Right atrium auricular region (tissue), 2 donors: ENCODE measurements at regions not wholly inside any gene's neighbourhood (a gene's known extent, or its start where the extent isn't known, plus 50 kb on each side); places are given as distances from the start of the nearest gene placed in this dataset.

Experiments used
- DNase-seq: peaks from one replicate; pipeline ENCODE4 v3.0.0-alpha.2; 2019; ENCODE audit warnings: low spot score
- H3K27ac ChIP-seq, 2 donors: fragments of 200-600 bp; sonication (generic); 1 replicate in 1 of 2; 2 replicates in 1 of 2; pipeline ENCODE4 v1.5.1; 2016 to 2019
- H3K27me3 ChIP-seq, 2 donors: fragments of 200-600 bp; sonication (generic); one replicate each; pipeline versions ENCODE4 v1.5.1 to v1.6.0; 2017 to 2019
- H3K36me3 ChIP-seq: fragments of 200-600 bp; sonication (generic); one replicate; pipeline ENCODE4 v1.5.1; 2016
- H3K4me1 ChIP-seq, 2 donors: fragments of 200-600 bp; sonication (generic); one replicate each; pipeline versions ENCODE4 v1.5.1 to v1.6.0; 2017 to 2019
- H3K4me3 ChIP-seq, 2 donors: fragments of 200-600 bp; sonication (generic); 1 replicate in 1 of 2; 2 replicates in 1 of 2; pipeline ENCODE4 v1.5.1; 2017 to 2019; ENCODE audit warnings: mild to moderate bottlenecking in 1 of 2, moderate library complexity in 1 of 2
- H3K9me3 ChIP-seq, 2 donors: fragments of 200-600 bp; sonication (generic); one replicate each; pipeline ENCODE4 v1.5.1; 2019
- TF ChIP-seq, protein P1 (sequence below), 2 donors: fragments of 200-600 bp; sonication (generic); IDR thresholded peaks; one replicate each; pipeline ENCODE4 v1.5.1; 2019; ENCODE audit warnings: antibody characterized with exemption in 2 of 2

DNA sequence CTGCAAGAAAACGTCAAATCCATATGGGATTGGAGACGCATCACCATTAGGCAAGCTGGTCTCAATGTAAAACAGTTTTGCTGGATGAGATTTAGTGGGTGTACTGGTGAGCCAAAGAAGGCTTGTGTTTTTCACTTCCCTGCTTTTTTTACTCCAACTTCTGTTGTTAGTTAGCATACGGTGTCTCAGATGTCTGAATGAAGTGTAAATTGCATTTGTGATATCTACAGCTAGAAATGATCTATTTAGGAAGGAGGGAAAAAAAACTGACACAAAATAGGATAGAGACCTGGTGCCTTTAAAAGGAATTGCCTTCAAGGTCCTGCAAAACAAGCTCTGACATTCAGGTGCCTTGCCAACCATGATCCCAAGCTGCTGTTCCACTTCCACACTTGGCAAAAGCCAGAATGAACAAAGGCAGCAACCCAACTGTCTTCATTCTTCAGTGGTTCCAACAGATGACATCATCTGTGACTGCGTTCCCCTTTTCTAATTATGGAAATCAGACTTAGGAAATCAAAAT, 104.2 kb upstream of the RAI14 start:
- no peak overlapping the region for H3K4me3 ChIP-seq
- peaks cover 0 to 11% of the 10 kb centered on the region in 2 donors for H3K4me1 ChIP-seq
- H3K27me3 ChIP-seq, result no peaks in the 10 kb centered on the region
- no peaks in the 10 kb centered on the region for H3K36me3 ChIP-seq
- TF ChIP-seq, protein P1, sequence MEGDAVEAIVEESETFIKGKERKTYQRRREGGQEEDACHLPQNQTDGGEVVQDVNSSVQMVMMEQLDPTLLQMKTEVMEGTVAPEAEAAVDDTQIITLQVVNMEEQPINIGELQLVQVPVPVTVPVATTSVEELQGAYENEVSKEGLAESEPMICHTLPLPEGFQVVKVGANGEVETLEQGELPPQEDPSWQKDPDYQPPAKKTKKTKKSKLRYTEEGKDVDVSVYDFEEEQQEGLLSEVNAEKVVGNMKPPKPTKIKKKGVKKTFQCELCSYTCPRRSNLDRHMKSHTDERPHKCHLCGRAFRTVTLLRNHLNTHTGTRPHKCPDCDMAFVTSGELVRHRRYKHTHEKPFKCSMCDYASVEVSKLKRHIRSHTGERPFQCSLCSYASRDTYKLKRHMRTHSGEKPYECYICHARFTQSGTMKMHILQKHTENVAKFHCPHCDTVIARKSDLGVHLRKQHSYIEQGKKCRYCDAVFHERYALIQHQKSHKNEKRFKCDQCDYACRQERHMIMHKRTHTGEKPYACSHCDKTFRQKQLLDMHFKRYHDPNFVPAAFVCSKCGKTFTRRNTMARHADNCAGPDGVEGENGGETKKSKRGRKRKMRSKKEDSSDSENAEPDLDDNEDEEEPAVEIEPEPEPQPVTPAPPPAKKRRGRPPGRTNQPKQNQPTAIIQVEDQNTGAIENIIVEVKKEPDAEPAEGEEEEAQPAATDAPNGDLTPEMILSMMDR (IDR thresholded peaks at IDR 0.05), result no peak
- H3K9me3 ChIP-seq, result peaks cover 0 to 5% of the 10 kb centered on the region in 2 donors
- DNase-seq, result no peak
- peak overlapping the region in 1 of 2 donors; percentile 40 for H3K27ac ChIP-seq

- no peaks in the 10 kb centered on the region for H3K9me3 ChIP-seq
Observed at GRCh38 chr5:34552686-34553085, 103.4 kb upstream of the RAI14 start.

DNA sequence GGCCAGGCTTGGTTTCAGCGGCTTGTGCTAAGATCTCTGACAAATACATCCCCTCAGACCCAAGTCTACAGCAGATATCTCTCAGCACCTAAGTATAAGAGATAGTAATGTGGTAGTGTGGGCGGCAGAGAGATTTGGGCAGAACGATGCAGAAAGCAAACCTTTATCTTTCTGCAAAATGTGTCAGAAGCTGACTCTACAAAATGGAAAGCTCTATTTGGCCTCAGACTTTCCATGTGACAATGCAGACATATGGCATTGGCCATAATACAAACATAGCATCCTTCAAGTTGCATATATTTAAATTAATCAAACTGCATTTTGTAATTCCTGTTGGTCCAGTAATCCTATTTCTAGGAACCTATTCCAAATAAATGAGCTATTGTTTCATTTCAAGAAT, 102.5 kb upstream of the RAI14 start:
- no peak overlapping the region for H3K27ac ChIP-seq
- peaks cover 0 to 11% of the 10 kb centered on the region in 2 donors for H3K4me1 ChIP-seq
- no peak overlapping the region for H3K4me3 ChIP-seq
- TF ChIP-seq, protein P1 (IDR thresholded peaks at IDR 0.05), result no peak
- no peaks in the 10 kb centered on the region for H3K36me3 ChIP-seq
- no peak for DNase-seq
- H3K9me3 ChIP-seq, result no peaks in the 10 kb centered on the region
- H3K27me3 ChIP-seq, result no peaks in the 10 kb centered on the region

More at GRCh38 chr5:34552686-34553085, 103.4 kb upstream of the RAI14 start:
- peaks cover 0 to 11% of the 10 kb centered on the region in 2 donors for H3K4me1 ChIP-seq
- H3K27ac ChIP-seq, result peak overlapping the region in 1 of 2 donors; percentile 40
- TF ChIP-seq, protein P1 (IDR thresholded peaks at IDR 0.05), result no peak
- H3K27me3 ChIP-seq, result no peaks in the 10 kb centered on the region
- no peak for DNase-seq
- H3K4me3 ChIP-seq, result no peak overlapping the region
- H3K36me3 ChIP-seq, result no peaks in the 10 kb centered on the region

DNA sequence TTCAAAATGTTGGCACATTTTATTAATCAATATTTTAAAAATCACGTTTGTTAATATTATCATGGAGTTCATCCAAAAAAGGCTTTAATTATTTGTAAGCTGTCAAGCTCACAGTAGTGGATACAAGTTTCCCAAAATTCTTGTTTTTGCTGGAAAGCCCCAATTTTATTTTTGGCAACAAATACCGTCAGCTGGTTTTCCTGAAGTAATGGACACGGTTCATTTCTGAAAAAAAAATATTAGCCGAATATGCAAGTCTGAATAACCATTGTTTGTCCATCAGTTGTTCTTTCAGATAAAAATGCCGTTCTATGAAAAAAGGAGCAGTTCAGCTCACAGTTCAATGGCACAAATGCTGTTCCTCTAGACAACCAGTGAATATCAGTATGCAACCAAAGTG, 101.5 kb upstream of the RAI14 start:
- H3K36me3 ChIP-seq, result no peaks in the 10 kb centered on the region
- TF ChIP-seq, protein P1 (IDR thresholded peaks at IDR 0.05), result no peak
- H3K4me1 ChIP-seq, result peaks cover 0 to 11% of the 10 kb centered on the region in 2 donors
- no peak overlapping the region for H3K4me3 ChIP-seq
- no peak overlapping the region for H3K27ac ChIP-seq
- DNase-seq, result no peak
- no peaks in the 10 kb centered on the region for H3K27me3 ChIP-seq
- H3K9me3 ChIP-seq, result no peaks in the 10 kb centered on the region

- TF ChIP-seq, protein P1 (IDR thresholded peaks at IDR 0.05), result no peak
Observed at GRCh38 chr5:34555699-34556508, 100.2 kb upstream of the RAI14 start.

More at GRCh38 chr5:34555699-34556508, 100.2 kb upstream of the RAI14 start:
- Histone ChIP-seq H3K4me1 (peaks cover 0 to 11% of the 10 kb centered on the region in 2 donors), H3K36me3 (no peaks in the 10 kb centered on the region), H3K9me3 (no peaks in the 10 kb centered on the region), H3K4me3 (no peak overlapping the region), H3K27ac (no peak overlapping the region), H3K27me3 (no peaks in the 10 kb centered on the region)
- DNase-seq, result no peak
